HL-60 (cell line): ENCODE measurements at regions not wholly inside any gene's neighbourhood (a gene's known extent, or its start where the extent isn't known, plus 50 kb on each side); places are given as distances from the start of the nearest gene placed in this dataset.

Experiments
- CTCF ChIP-seq: IDR thresholded peaks from one replicate; pipeline ENCODE4 v1.5.1; 2011; ENCODE audit warnings: low read length, control low read depth, inconsistent platforms; ENCODE audit not compliant: insufficient read depth
- GABPA ChIP-seq: IDR thresholded peaks from 2 replicates; pipeline ENCODE4 v1.6.1; 2012; ENCODE audit warnings: low read depth
- POLR2AphosphoS5 ChIP-seq: IDR thresholded peaks from 2 replicates; pipeline ENCODE4 v1.6.1; 2012; ENCODE audit warnings: low read depth
- REST ChIP-seq: IDR thresholded peaks from 2 replicates; pipeline ENCODE4 v1.6.1; 2012; ENCODE audit warnings: low read depth; ENCODE audit not compliant: insufficient replicate concordance
- SPI1 ChIP-seq: IDR thresholded peaks from 2 replicates; pipeline ENCODE4 v1.6.1; 2012; ENCODE audit warnings: low read depth, mild to moderate bottlenecking, borderline replicate concordance

GRCh38 chr7:140235114-140235513 is 58.3 kb upstream of the KDM7A start:
- TF ChIP-seq GABPA, result no peak
- no peak for TF ChIP-seq SPI1
- TF ChIP-seq CTCF, result no peak
- no peak for TF ChIP-seq POLR2AphosphoS5
- TF ChIP-seq REST, result no peak
